Omental fat pad (tissue), 3 donors: ENCODE measurements at regions not wholly inside any gene's neighbourhood (a gene's known extent, or its start where the extent isn't known, plus 50 kb on each side); places are given as distances from the start of the nearest gene placed in this dataset.

Experiments
- ATAC-seq: fragments of 150-250 bp; one replicate; pipeline ENCODE4 v1.9.1; 2016; ENCODE audit warnings: mild to moderate bottlenecking, moderate library complexity; ENCODE audit not compliant: low FRiP score
- DNase-seq: peaks from one replicate; pipeline ENCODE4 v3.0.0-alpha.2; 2019; ENCODE audit warnings: low spot score
- TF ChIP-seq, protein P1 (sequence below), 3 donors: fragments of 450-650 bp; IDR thresholded peaks; one replicate each; pipeline ENCODE4 v1.5.1; 2016 to 2017; ENCODE audit warnings: antibody characterized with exemption in 3 of 3, mild to moderate bottlenecking in 3 of 3, moderate library complexity in 2 of 3

DNA sequence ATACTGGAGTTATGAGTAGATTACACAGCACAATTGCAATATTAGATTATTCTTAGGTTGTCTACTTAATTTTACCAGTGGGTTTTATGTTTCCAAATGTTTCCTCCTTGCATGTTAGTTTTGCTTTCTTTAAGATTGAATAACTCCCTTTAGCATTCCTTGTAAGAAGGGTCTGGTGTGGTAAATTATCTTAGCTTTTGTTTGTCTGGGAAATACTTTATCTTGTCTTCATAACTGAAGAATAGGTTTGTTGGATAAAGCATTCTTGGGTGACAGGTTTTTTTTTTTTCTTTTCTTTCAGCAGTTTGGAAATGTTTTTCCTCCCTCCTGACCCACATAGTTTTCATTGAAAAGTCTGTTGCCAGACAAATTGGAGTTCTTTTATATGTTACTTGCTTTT is 531.1 kb downstream of the ANXA1 start:
- DNase-seq = no peak
- TF ChIP-seq, protein P1, sequence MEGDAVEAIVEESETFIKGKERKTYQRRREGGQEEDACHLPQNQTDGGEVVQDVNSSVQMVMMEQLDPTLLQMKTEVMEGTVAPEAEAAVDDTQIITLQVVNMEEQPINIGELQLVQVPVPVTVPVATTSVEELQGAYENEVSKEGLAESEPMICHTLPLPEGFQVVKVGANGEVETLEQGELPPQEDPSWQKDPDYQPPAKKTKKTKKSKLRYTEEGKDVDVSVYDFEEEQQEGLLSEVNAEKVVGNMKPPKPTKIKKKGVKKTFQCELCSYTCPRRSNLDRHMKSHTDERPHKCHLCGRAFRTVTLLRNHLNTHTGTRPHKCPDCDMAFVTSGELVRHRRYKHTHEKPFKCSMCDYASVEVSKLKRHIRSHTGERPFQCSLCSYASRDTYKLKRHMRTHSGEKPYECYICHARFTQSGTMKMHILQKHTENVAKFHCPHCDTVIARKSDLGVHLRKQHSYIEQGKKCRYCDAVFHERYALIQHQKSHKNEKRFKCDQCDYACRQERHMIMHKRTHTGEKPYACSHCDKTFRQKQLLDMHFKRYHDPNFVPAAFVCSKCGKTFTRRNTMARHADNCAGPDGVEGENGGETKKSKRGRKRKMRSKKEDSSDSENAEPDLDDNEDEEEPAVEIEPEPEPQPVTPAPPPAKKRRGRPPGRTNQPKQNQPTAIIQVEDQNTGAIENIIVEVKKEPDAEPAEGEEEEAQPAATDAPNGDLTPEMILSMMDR (IDR thresholded peaks at IDR 0.05) = no peak
- no peak for ATAC-seq

DNA sequence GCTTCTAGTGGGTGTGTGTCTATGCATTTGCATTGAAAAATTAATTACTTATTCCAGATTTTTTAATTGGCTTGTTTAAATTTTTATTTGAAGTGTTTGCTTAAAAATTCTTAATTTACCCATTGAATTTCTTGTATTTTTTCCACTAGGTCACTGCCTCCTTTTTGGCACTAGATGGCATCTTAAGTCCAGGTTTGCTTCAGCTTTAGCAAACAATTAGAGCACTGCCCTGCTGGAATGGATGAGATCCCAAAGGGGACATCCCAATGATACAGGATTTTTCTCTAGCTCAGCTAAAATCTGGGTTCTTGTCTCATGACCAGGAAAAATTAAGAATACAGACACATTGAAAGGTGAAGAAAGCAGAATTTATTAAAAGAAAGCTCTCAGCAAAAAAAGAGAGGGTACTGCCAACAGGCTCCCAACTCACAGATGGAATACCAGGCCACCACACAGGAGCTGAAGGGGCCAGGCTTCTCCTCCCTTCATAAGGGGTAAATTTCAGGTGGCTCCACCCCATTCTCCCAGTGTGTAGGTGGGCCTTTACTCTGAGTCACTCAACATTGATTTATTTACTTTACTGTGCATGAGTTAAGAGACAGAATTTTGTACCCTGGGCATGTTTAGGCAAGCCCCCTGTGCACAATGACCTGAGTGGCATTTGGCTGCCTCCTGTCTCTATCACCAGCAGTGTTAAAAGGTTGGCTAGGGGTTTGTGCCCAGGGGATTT is 532.4 kb downstream of the ANXA1 start:
- TF ChIP-seq, protein P1 (IDR thresholded peaks at IDR 0.05) = no peak
- ATAC-seq = no peak
- DNase-seq = no peak

DNA sequence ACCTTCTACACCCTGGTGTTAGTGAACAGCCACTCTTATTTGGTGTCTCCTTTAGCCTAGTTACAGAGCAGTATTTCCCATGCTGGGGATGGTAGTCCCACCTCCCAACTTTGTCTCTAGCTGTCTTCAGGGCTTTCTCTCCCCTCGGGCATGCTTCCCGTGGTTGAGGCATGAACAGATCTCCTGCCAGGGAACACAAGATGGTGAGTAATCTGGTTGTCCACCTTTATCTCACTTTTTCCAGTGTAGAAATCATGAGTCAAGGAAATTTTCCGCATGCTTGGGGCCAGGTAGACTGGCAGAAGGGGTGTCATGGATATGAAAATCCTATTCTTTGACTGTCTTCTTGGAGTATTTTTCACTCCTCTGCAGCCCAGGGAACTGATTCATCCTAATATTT is 532.9 kb downstream of the ANXA1 start:
- TF ChIP-seq, protein P1 (IDR thresholded peaks at IDR 0.05) = no peak
- ATAC-seq (no peak), DNase-seq (no peak)

DNA sequence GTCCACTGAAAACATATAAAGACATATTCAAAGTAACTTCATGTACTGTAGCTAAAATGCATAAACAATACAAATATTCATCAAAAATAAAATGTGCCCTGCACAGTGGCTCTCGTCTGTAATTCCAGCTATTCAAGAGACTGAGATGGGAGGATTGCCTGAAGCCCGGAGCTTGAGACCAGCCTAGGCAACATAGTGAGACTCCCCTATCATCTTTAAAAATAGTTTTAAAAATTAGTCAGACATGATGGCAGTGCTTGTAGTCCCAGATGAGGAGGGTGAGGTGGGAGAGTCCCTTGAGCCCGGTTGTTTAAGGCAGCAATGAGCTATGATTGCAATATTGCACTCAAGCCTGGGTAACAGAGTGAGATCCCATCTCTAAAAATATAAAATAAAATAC is 534.1 kb downstream of the ANXA1 start:
- ATAC-seq = no peak
- TF ChIP-seq, protein P1 (IDR thresholded peaks at IDR 0.05) = no peak
- DNase-seq = no peak

DNA sequence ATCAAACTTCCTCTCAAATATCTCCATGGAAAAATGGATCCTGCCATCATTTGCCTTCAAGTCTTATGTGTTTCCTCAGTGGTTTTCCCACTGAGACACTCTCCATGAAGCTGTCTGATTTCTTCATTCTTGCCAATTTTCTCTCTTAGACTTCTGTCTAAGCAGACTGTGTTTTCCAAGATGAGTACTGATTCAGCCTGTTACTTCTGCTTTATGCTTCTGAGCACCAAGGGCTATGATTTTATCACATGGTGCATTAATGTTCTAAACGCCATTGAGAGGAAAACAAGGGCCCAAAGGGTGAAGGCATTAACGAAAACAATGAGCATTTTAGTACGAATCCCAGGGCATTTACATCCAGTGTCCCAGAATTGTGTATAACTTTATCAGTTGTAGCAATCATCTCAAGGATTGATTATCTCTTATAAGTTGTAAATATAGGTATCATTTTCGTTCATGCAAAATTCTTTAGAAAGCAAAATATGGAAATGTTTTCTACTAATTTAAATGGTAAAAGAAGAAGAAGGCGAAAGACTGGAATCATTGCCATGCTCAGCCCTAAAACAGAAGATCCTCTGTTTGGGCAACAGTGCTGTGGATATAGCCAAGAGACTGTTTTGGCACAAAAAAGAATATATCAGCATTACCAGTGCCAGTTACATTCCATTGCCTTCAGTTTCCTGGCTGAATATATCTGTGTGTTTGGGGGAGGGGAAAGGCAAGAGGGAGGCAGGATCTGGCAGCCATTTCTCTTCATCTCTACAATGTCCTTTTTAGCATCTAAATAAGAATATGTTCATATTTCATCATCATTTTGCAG is 537.6 kb downstream of the ANXA1 start:
- ATAC-seq = no peak
- DNase-seq = no peak
- TF ChIP-seq, protein P1 (IDR thresholded peaks at IDR 0.05) = no peak

DNA sequence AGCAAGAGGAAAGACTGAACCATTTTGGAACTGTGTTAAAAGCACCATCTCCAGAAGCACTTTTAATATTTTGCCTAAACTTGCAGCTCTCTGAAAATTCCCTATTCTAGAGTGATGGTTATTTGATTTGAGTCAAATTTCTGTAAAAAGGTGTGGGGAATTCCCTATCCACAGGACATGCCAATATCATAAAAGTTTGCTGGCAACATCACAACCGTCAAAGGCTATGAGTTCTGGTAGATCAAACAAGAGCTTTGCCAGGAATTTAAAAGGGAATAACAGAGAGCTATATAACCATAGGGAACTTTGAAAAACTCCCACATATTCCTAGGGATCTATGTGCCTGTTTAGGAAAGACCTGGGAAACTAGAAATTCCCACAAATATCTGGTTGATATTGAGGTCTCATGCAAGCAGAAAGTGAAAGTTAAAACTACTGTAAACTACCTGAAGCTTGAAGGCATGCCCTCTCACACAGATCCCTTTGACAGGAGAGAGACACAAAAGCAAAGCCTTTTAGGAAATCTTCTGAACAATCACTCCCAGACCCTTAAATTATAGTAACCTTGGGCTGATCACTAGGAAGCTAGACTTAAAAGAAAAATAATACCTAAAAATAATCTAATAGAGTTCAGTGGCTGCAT is 549.9 kb downstream of the ANXA1 start:
- ATAC-seq = no peak
- DNase-seq = no peak
- TF ChIP-seq, protein P1 (IDR thresholded peaks at IDR 0.05) = no peak
